K562 (cell line): ENCODE measurements at regions not wholly inside any gene's neighbourhood (a gene's known extent, or its start where the extent isn't known, plus 50 kb on each side); places are given as distances from the start of the nearest gene placed in this dataset.

Experiments used
- BCL6 ChIP-seq: fragments of 250-450 bp; sonication (Bioruptor Pico); IDR thresholded peaks from 2 replicates; pipeline ENCODE4 v1.4.0; 2020
- BRCA1 ChIP-seq, 2 experiments: fragments of 450-650 bp in 1 of 2; sonication (generic) in 1 of 2; formaldehyde crosslinking in 1 of 2; IDR thresholded peaks; 2 replicates each; pipeline versions ENCODE4 v1.5.0 to v1.6.1; 2017 to 2020; ENCODE audit warnings: mild to moderate bottlenecking in 1 of 2, missing genetic modification reagents in 1 of 2
- COPS2 ChIP-seq: fragments of 450-650 bp; conservative IDR thresholded peaks from 2 replicates; pipeline ENCODE4 v1.6.1; 2016; ENCODE audit warnings: mild to moderate bottlenecking, moderate library complexity
- MAFK ChIP-seq: IDR thresholded peaks from 2 replicates; pipeline ENCODE4 v1.6.1; 2011; ENCODE audit warnings: low read length, improper control_type of control experiment
- NR3C1 ChIP-seq: sonication (generic); formaldehyde crosslinking; IDR thresholded peaks from 2 replicates; pipeline ENCODE4 v1.8.1; 2022; ENCODE audit warnings: missing genetic modification reagents
- RFX5 ChIP-seq: IDR thresholded peaks from 2 replicates; pipeline ENCODE4 v1.6.1; 2011; ENCODE audit warnings: low read depth, mild to moderate bottlenecking, improper control_type of control experiment, low read length

- TF ChIP-seq NR3C1 (CRISPR knock-in tag) (no peak), MAFK (no peak), RFX5 (no peak), BCL6 (CRISPR knock-in tag) (no peak), COPS2 (no peak), BRCA1 (IDR thresholded peaks at IDR 0.05) (no peak), BRCA1 (CRISPR knock-in tag; IDR thresholded peaks at IDR 0.05) (no peak)
These were observed 78.0 kb upstream of the RPS6KA2 start for GRCh38 chr6:166705069-166705468.
